Spleen (tissue), 7 donors: ENCODE measurements at regions not wholly inside any gene's neighbourhood (a gene's known extent, or its start where the extent isn't known, plus 50 kb on each side); places are given as distances from the start of the nearest gene placed in this dataset.

Source experiments
- CTCF ChIP-seq, 11 experiments: fragments of 200-600 bp in 7 of 11; fragments of 450-650 bp in 4 of 11; sonication (generic) in 4 of 11; IDR thresholded peaks in 8 of 11; conservative IDR thresholded peaks in 3 of 11; 1 replicate in 7 of 11; 2 replicates in 4 of 11; pipeline versions ENCODE4 v1.4.0 to v1.8.0; 2016 to 2021; ENCODE audit warnings: antibody characterized with exemption in 11 of 11, inconsistent platforms in 4 of 11, mild to moderate bottlenecking in 1 of 11
- POLR2A ChIP-seq, 3 donors: fragments of 450-650 bp; IDR thresholded peaks; one replicate each; pipeline ENCODE4 v1.5.1; 2017; ENCODE audit warnings: antibody characterized with exemption in 3 of 3, mild to moderate bottlenecking in 1 of 3
- donor health status: DM: no; HTN: no; CAD: no; lungs with moderate emphysema.
- donor health status: DM: no; HTN: no; CAD: no.
- donor health status: DM: no; HTN: no; CAD: no.

DNA sequence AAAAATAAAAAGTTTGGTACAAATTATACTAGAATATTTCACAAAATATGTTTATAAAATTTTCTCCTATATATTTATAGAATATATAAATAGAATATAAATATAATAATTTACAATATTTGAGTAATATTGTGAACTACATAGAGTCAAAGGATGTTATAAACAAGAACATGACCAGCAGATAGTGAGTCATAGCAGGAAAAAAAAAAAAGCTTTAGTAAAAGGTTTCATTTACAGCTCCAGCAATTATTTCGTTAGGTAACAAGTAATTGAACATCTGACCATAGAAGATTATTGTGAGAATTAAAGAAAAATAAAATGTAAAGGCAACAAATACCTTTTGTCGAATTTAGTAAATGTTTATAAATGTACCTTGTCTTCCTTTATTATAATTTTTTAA is 864.1 kb downstream of the PCDH17 start:
- TF ChIP-seq CTCF (IDR thresholded peaks at IDR 0.05 in 8 of 11, conservative IDR thresholded peaks at IDR 0.05 in 3 of 11) (no peak), POLR2A (IDR thresholded peaks at IDR 0.05) (no peak)
